ENCODE measurements at regions not wholly inside any gene's neighbourhood (a gene's known extent, or its start where the extent isn't known, plus 50 kb on each side); places are given as distances from the start of the nearest gene placed in this dataset.

- TF ChIP-seq CTCF (IDR thresholded peaks at IDR 0.05; ENCODE audit: poor library complexity, severe bottlenecking): no peak
- ATAC-seq (ENCODE audit: low read depth) (no peak), DNase-seq (ENCODE audit: low spot score) (no peak)
- H3K36me3 ChIP-seq (ENCODE audit: low read depth): no peaks in the 10 kb centered on the region
- no peak overlapping the region for H3K27ac ChIP-seq (ENCODE audit: poor library complexity, severe bottlenecking)
- no peaks in the 10 kb centered on the region for H3K27me3 ChIP-seq (ENCODE audit: insufficient read depth, poor library complexity, severe bottlenecking)
- H3K9me3 ChIP-seq (ENCODE audit: severe bottlenecking): no peaks in the 10 kb centered on the region
- H3K4me3 ChIP-seq (ENCODE audit: severe bottlenecking): no peak overlapping the region
- H3K4me1 ChIP-seq (ENCODE audit: insufficient read depth, poor library complexity, severe bottlenecking): no peaks in the 10 kb centered on the region
Observed at GRCh38 chr10:94065362-94065761, 71.6 kb downstream of the PLCE1 start.

GRCh38 chr10:94065787-94066186 lies 72.1 kb downstream of the PLCE1 start:
- H3K36me3 ChIP-seq (ENCODE audit: low read depth): no peaks in the 10 kb centered on the region

GRCh38 chr10:94066411-94066810 lies 72.7 kb downstream of the PLCE1 start:
- DNase-seq (ENCODE audit: low spot score) (no peak), ATAC-seq (ENCODE audit: low read depth) (no peak)
- Histone ChIP-seq H3K27me3 (ENCODE audit: insufficient read depth, poor library complexity, severe bottlenecking) (no peaks in the 10 kb centered on the region), H3K36me3 (ENCODE audit: low read depth) (no peaks in the 10 kb centered on the region), H3K9me3 (ENCODE audit: severe bottlenecking) (no peaks in the 10 kb centered on the region), H3K4me1 (ENCODE audit: insufficient read depth, poor library complexity, severe bottlenecking) (no peaks in the 10 kb centered on the region), H3K27ac (ENCODE audit: poor library complexity, severe bottlenecking) (no peak overlapping the region), H3K4me3 (ENCODE audit: severe bottlenecking) (no peak overlapping the region)
- TF ChIP-seq CTCF (IDR thresholded peaks at IDR 0.05; ENCODE audit: poor library complexity, severe bottlenecking): no peak

More at GRCh38 chr10:94065787-94066186, 72.1 kb downstream of the PLCE1 start:
- no peak for ATAC-seq (ENCODE audit: low read depth)
- no peak overlapping the region for H3K4me3 ChIP-seq (ENCODE audit: severe bottlenecking)
- H3K4me1 ChIP-seq (ENCODE audit: insufficient read depth, poor library complexity, severe bottlenecking): no peaks in the 10 kb centered on the region
- no peak overlapping the region for H3K27ac ChIP-seq (ENCODE audit: poor library complexity, severe bottlenecking)
- DNase-seq (ENCODE audit: low spot score): no peak
- no peaks in the 10 kb centered on the region for H3K9me3 ChIP-seq (ENCODE audit: severe bottlenecking)
- no peak for TF ChIP-seq CTCF (IDR thresholded peaks at IDR 0.05; ENCODE audit: poor library complexity, severe bottlenecking)
- H3K27me3 ChIP-seq (ENCODE audit: insufficient read depth, poor library complexity, severe bottlenecking): no peaks in the 10 kb centered on the region

- TF ChIP-seq CTCF (IDR thresholded peaks at IDR 0.05; ENCODE audit: poor library complexity, severe bottlenecking): no peak
- Histone ChIP-seq H3K27ac (ENCODE audit: poor library complexity, severe bottlenecking) (no peak overlapping the region), H3K9me3 (ENCODE audit: severe bottlenecking) (no peaks in the 10 kb centered on the region), H3K36me3 (ENCODE audit: low read depth) (no peaks in the 10 kb centered on the region), H3K4me3 (ENCODE audit: severe bottlenecking) (no peak overlapping the region), H3K4me1 (ENCODE audit: insufficient read depth, poor library complexity, severe bottlenecking) (no peaks in the 10 kb centered on the region), H3K27me3 (ENCODE audit: insufficient read depth, poor library complexity, severe bottlenecking) (no peaks in the 10 kb centered on the region)
- ATAC-seq (ENCODE audit: low read depth) (no peak), DNase-seq (ENCODE audit: low spot score) (no peak)
Observed at GRCh38 chr10:94069884-94070283, 76.2 kb downstream of the PLCE1 start.

- H3K36me3 ChIP-seq (ENCODE audit: low read depth): no peaks in the 10 kb centered on the region
- H3K4me1 ChIP-seq (ENCODE audit: insufficient read depth, poor library complexity, severe bottlenecking): no peaks in the 10 kb centered on the region
- H3K27ac ChIP-seq (ENCODE audit: poor library complexity, severe bottlenecking): no peak overlapping the region
- ATAC-seq (ENCODE audit: low read depth) (no peak), DNase-seq (ENCODE audit: low spot score) (no peak)
- no peaks in the 10 kb centered on the region for H3K9me3 ChIP-seq (ENCODE audit: severe bottlenecking)
- TF ChIP-seq CTCF (IDR thresholded peaks at IDR 0.05; ENCODE audit: poor library complexity, severe bottlenecking): no peak
- H3K27me3 ChIP-seq (ENCODE audit: insufficient read depth, poor library complexity, severe bottlenecking): no peaks in the 10 kb centered on the region
- no peak overlapping the region for H3K4me3 ChIP-seq (ENCODE audit: severe bottlenecking)
Observed at GRCh38 chr10:94074462-94074861, 80.7 kb downstream of the PLCE1 start.
